Loucy (cell line): ENCODE measurements at regions not wholly inside any gene's neighbourhood (a gene's known extent, or its start where the extent isn't known, plus 50 kb on each side); places are given as distances from the start of the nearest gene placed in this dataset.

Experiments
- CTCF ChIP-seq: fragments of 200-600 bp; sonication (generic); conservative IDR thresholded peaks from 2 replicates; pipeline ENCODE4 v1.5.1; 2014; ENCODE audit warnings: mild to moderate bottlenecking, antibody characterized with exemption, low read length
- EZH2phosphoT487 ChIP-seq: fragments of 200-600 bp; IDR thresholded peaks from 2 replicates; pipeline ENCODE4 v1.6.1; 2018; ENCODE audit warnings: antibody characterized with exemption, mild to moderate bottlenecking, moderate library complexity, borderline replicate concordance

- TF ChIP-seq CTCF = no peak
- TF ChIP-seq EZH2phosphoT487 = no peak
Observed at GRCh38 chr13:31060655-31061054, 101.0 kb downstream of the HSPH1 start.
